Mucosa of descending colon (tissue), 3 donors: ENCODE measurements at regions not wholly inside any gene's neighbourhood (a gene's known extent, or its start where the extent isn't known, plus 50 kb on each side); places are given as distances from the start of the nearest gene placed in this dataset.

ENCODE experiments used
- ATAC-seq: fragments of 200-7000 bp; cut with Tn5 transposase; one replicate; pipeline ENCODE4 v1.9.1; 2020; ENCODE audit warnings: mild to moderate bottlenecking, moderate library complexity
- DNase-seq, 3 donors: peaks; one replicate each; pipeline ENCODE4 v3.0.0-alpha.2; 2020
- H3K36me3 ChIP-seq: fragments of 200-600 bp; one replicate; pipeline ENCODE4 v1.8.0; 2021; ENCODE audit warnings: low read depth, mild to moderate bottlenecking
- H3K4me1 ChIP-seq: fragments of 200-600 bp; one replicate; pipeline ENCODE4 v1.8.0; 2021; ENCODE audit warnings: low read depth, mild to moderate bottlenecking
- H3K4me3 ChIP-seq: fragments of 200-600 bp; one replicate; pipeline ENCODE4 v1.8.0; 2021; ENCODE audit warnings: mild to moderate bottlenecking
- H3K9me3 ChIP-seq: fragments of 200-600 bp; one replicate; pipeline ENCODE4 v1.8.0; 2021; ENCODE audit warnings: mild to moderate bottlenecking
- intact Hi-C, 2 donors: fragments of 100-400 bp; cut with DNase I in 1 of 2; cut with micrococcal nuclease in 1 of 2; formaldehyde crosslinking; loops; one replicate each; pipeline versions ENCODE4 v1.11.0 to v1.11.1; 2022; cut with DNase I, micrococcal nuclease
- TF ChIP-seq, protein P1 (sequence below): fragments of 200-600 bp; IDR thresholded peaks from one replicate; pipeline ENCODE4 v1.8.0; 2022; ENCODE audit warnings: antibody characterized with exemption, mild to moderate bottlenecking
- donor health status: DM: no; HTN: no; CAD: no; lungs with moderate emphysema.
- donor health status: DM: no; HTN: no; CAD: no.
- donor health status: DM: no; HTN: yes; CAD: no.

DNA sequence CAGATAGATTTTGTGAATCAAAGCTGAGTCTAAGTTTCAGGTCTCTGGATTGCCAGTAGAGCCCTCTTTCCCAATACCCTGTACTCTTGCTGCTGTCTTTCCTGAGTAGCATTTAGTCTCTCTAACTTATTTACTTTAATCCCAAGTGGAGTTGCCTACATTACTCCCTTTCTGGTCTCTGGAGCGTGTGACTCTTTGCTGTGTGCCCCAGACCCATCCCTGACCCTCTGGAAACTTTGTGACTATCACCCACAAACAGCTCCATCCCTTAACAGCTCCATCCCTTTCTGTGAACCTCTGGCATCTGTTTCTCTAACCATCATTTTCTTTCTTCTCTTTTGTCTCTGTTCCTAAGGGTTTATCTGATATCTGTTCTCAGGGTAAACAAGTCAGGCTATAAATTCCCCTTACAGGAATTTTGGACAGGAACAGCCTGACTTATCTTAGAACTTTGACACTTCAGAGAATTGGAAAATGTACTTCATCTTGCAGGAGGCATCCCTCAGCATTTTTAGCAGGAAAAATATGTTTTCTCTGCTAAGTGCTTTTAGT, 1167.1 kb upstream of the SEMA6A start:
- intact Hi-C loops: no loop called here
- Histone ChIP-seq H3K36me3 (no peaks in the 10 kb centered on the region), H3K4me3 (no peak overlapping the region), H3K9me3 (no peaks in the 10 kb centered on the region), H3K4me1 (no peaks in the 10 kb centered on the region)
- DNase-seq (no peak), ATAC-seq (no peak)
- TF ChIP-seq, protein P1, sequence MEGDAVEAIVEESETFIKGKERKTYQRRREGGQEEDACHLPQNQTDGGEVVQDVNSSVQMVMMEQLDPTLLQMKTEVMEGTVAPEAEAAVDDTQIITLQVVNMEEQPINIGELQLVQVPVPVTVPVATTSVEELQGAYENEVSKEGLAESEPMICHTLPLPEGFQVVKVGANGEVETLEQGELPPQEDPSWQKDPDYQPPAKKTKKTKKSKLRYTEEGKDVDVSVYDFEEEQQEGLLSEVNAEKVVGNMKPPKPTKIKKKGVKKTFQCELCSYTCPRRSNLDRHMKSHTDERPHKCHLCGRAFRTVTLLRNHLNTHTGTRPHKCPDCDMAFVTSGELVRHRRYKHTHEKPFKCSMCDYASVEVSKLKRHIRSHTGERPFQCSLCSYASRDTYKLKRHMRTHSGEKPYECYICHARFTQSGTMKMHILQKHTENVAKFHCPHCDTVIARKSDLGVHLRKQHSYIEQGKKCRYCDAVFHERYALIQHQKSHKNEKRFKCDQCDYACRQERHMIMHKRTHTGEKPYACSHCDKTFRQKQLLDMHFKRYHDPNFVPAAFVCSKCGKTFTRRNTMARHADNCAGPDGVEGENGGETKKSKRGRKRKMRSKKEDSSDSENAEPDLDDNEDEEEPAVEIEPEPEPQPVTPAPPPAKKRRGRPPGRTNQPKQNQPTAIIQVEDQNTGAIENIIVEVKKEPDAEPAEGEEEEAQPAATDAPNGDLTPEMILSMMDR: no peak

DNA sequence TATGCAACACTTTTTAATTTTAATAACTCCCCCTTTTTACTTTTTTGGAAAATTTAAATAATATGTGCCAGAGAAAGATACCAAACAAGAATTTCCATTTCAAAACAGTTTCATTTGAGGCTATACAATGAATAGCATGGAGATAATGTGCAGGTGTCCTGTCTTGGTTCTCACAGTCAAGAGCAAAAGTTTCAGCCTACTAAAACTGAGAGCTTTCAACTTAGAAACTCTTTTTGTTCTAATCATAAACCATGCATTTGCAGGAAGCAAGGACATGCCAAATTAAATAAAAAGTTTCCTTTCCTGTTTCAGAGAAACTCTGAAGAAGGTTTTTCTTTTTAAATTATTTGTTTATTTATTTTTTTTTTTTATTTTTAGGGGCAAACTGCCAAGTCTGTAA, 1165.6 kb upstream of the SEMA6A start:
- intact Hi-C loops: no loop called here
- H3K9me3 ChIP-seq: no peaks in the 10 kb centered on the region
- no peaks in the 10 kb centered on the region for H3K36me3 ChIP-seq
- TF ChIP-seq, protein P1: no peak
- no peaks in the 10 kb centered on the region for H3K4me1 ChIP-seq
- DNase-seq (no peak), ATAC-seq (no peak)
- H3K4me3 ChIP-seq: no peak overlapping the region

DNA sequence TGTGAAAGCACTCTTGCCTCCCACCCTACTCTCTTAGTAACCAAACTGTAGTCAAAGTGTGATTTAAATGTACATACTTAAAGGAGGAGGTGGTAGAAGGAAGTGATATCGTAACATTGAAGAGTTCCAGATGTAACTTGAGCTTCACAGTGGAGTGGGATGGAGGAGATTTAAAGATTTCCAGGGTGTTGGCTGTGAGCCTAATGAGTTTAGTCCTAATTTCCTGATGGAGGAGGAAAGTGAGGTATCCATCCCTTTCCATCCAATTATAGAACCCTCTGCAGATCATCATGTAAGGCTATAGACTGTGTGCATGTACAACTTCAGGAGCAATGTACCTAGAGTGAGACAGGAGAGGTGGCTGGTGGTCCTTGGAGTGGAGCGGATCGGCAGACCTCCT, 1163.9 kb upstream of the SEMA6A start:
- H3K9me3 ChIP-seq: no peaks in the 10 kb centered on the region
- H3K36me3 ChIP-seq: no peaks in the 10 kb centered on the region
- ATAC-seq (no peak), DNase-seq (no peak)
- no peaks in the 10 kb centered on the region for H3K4me1 ChIP-seq
- H3K4me3 ChIP-seq: no peak overlapping the region
- intact Hi-C loops: no loop called here
- TF ChIP-seq, protein P1: no peak

DNA sequence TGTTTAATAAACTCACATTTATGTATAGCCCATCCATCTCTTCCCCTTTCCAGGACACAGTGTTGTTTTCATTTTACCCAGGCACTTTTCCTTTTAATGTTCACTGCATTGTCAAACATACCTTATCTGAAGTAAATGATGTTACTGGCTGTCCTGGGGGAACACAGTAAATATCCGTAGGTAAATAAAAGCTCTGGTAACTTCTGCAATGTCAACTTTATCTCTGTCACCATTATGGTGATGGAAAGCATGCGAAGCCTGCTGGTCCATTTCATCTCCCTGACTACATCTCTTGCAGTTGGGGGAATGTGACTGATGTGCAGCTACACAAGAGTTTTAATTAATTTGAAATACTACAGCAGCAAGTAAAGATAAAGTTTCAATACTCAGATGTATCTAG, 1162.1 kb upstream of the SEMA6A start:
- Histone ChIP-seq H3K4me1 (no peaks in the 10 kb centered on the region), H3K9me3 (no peaks in the 10 kb centered on the region), H3K36me3 (no peaks in the 10 kb centered on the region), H3K4me3 (no peak overlapping the region)
- intact Hi-C loops: no loop called here
- DNase-seq (no peak), ATAC-seq (no peak)
- TF ChIP-seq, protein P1: no peak

DNA sequence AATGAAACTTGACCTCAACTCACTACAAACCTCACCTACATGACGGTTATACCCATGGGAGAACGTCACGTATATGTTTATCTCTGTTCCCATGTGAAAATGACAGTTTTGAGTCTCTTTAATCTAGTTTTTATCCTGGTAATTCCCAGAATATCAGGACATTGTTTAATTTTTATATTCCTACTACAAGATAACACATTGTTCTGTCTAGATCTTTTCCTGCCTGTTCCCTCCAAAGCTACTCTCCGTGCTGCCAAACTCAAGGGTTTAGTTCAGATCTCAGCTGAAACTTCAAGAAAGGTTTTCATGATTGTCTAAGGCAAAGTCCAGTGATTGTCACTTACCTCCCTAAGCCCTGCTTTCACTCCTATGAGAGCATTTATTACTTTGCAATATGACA, 1159.4 kb upstream of the SEMA6A start:
- TF ChIP-seq, protein P1: no peak
- Histone ChIP-seq H3K36me3 (no peaks in the 10 kb centered on the region), H3K9me3 (no peaks in the 10 kb centered on the region), H3K4me1 (no peaks in the 10 kb centered on the region), H3K4me3 (no peak overlapping the region)
- intact Hi-C loops: no loop called here
- ATAC-seq (no peak), DNase-seq (no peak)

DNA sequence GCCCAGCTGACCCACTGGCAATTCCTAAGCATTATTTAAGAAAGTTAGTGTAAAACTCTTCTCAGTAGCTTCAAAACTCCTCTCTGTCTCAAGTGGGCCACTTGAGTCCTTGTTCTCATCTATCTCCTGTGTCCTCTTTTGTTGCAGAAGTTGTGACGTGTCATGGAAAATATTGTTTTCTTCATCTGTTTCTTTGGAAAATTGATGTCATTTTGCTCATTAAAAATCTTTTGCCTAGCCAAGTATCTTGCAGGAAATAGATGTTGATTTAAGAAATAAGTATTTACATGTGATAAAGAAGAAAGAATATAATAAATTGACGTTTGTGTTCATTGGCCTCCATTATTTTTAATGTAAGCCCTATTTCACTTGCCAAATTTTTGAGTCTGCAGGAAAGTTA, 1158.4 kb upstream of the SEMA6A start:
- no peak for ATAC-seq
- no peaks in the 10 kb centered on the region for H3K36me3 ChIP-seq

More for the DNA sequence above, 1158.4 kb upstream of the SEMA6A start:
- no peak for DNase-seq
- Histone ChIP-seq H3K4me1 (no peaks in the 10 kb centered on the region), H3K9me3 (no peaks in the 10 kb centered on the region), H3K4me3 (no peak overlapping the region)
- TF ChIP-seq, protein P1: no peak
- intact Hi-C loops: no loop called here
